ENCODE measurements at regions not wholly inside any gene's neighbourhood (a gene's known extent, or its start where the extent isn't known, plus 50 kb on each side); places are given as distances from the start of the nearest gene placed in this dataset.

GRCh38 chr6:47132724-47133123 is 90.6 kb upstream of the ADGRF1 start:
- Histone ChIP-seq H3K27ac (ENCODE audit: low read depth, low read length, poor library complexity, severe bottlenecking) (no peak overlapping the region), H3K4me3 (ENCODE audit: low read depth, low read length, poor library complexity, severe bottlenecking) (no peak overlapping the region), H3K27me3 (replicated peaks; ENCODE audit: insufficient read depth, low read depth, low read length, poor library complexity) (no peaks in the 10 kb centered on the region), H3K4me1 (ENCODE audit: insufficient read depth, low read length, poor library complexity, severe bottlenecking) (peaks cover 54% of the 10 kb centered on the region), H3K36me3 (ENCODE audit: insufficient read depth, low read length, poor library complexity, severe bottlenecking) (no peaks in the 10 kb centered on the region), H3K9me3 (ENCODE audit: low read depth, low read length, poor library complexity, severe bottlenecking) (no peaks in the 10 kb centered on the region)
- DNase-seq (ENCODE audit: low spot score), result peak; percentile 49
- POLR2A ChIA-PET (ENCODE audit: low non-redundant PET), result no interaction called here
- TF ChIP-seq EZH2 (IDR thresholded peaks at IDR 0.05; ENCODE audit: borderline replicate concordance, low read depth, low read length, poor library complexity, severe bottlenecking), result no peak
- TF ChIP-seq, protein P1, sequence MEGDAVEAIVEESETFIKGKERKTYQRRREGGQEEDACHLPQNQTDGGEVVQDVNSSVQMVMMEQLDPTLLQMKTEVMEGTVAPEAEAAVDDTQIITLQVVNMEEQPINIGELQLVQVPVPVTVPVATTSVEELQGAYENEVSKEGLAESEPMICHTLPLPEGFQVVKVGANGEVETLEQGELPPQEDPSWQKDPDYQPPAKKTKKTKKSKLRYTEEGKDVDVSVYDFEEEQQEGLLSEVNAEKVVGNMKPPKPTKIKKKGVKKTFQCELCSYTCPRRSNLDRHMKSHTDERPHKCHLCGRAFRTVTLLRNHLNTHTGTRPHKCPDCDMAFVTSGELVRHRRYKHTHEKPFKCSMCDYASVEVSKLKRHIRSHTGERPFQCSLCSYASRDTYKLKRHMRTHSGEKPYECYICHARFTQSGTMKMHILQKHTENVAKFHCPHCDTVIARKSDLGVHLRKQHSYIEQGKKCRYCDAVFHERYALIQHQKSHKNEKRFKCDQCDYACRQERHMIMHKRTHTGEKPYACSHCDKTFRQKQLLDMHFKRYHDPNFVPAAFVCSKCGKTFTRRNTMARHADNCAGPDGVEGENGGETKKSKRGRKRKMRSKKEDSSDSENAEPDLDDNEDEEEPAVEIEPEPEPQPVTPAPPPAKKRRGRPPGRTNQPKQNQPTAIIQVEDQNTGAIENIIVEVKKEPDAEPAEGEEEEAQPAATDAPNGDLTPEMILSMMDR (conservative IDR thresholded peaks at IDR 0.05; ENCODE audit: low read depth, low read length), result no peak
- no TSS peak for BruUV-seq (replicated peaks)
- intact Hi-C loops (cut with micrococcal nuclease; ENCODE audit: unreplicated experiment), result no loop called here
- CTCF ChIA-PET, result interaction anchor here (0.6 kb wide), 1 partner anchor 52 kb away, joined by 8 read pairs; no protein-coding TSS in a partner anchor

GRCh38 chr6:47131773-47132172 is 89.6 kb upstream of the ADGRF1 start:
- intact Hi-C loops (cut with micrococcal nuclease; ENCODE audit: unreplicated experiment), result no loop called here
- Histone ChIP-seq H3K9me3 (ENCODE audit: low read depth, low read length, poor library complexity, severe bottlenecking) (no peaks in the 10 kb centered on the region), H3K4me1 (ENCODE audit: insufficient read depth, low read length, poor library complexity, severe bottlenecking) (peaks cover 54% of the 10 kb centered on the region), H3K36me3 (ENCODE audit: insufficient read depth, low read length, poor library complexity, severe bottlenecking) (no peaks in the 10 kb centered on the region), H3K27me3 (replicated peaks; ENCODE audit: insufficient read depth, low read depth, low read length, poor library complexity) (no peaks in the 10 kb centered on the region), H3K27ac (ENCODE audit: low read depth, low read length, poor library complexity, severe bottlenecking) (no peak overlapping the region), H3K4me3 (ENCODE audit: low read depth, low read length, poor library complexity, severe bottlenecking) (no peak overlapping the region)
- TF ChIP-seq EZH2 (IDR thresholded peaks at IDR 0.05; ENCODE audit: borderline replicate concordance, low read depth, low read length, poor library complexity, severe bottlenecking), result no peak
- TF ChIP-seq, protein P1 (conservative IDR thresholded peaks at IDR 0.05; ENCODE audit: low read depth, low read length), result no peak
- CTCF ChIA-PET, result interaction anchor here (0.5 kb wide), 1 partner anchor 156 kb away, joined by 3 read pairs; no protein-coding TSS in a partner anchor
- BruUV-seq (replicated peaks), result no TSS peak
- DNase-seq (ENCODE audit: low spot score), result no peak
- POLR2A ChIA-PET (ENCODE audit: low non-redundant PET), result no interaction called here

- DNase-seq (ENCODE audit: low spot score), result no peak
- intact Hi-C loops (cut with micrococcal nuclease; ENCODE audit: unreplicated experiment), result no loop called here
- Histone ChIP-seq H3K27ac (ENCODE audit: low read depth, low read length, poor library complexity, severe bottlenecking) (no peak overlapping the region), H3K4me1 (ENCODE audit: insufficient read depth, low read length, poor library complexity, severe bottlenecking) (peaks cover 43% of the 10 kb centered on the region), H3K9me3 (ENCODE audit: low read depth, low read length, poor library complexity, severe bottlenecking) (no peaks in the 10 kb centered on the region), H3K4me3 (ENCODE audit: low read depth, low read length, poor library complexity, severe bottlenecking) (no peak overlapping the region), H3K36me3 (ENCODE audit: insufficient read depth, low read length, poor library complexity, severe bottlenecking) (no peaks in the 10 kb centered on the region), H3K27me3 (replicated peaks; ENCODE audit: insufficient read depth, low read depth, low read length, poor library complexity) (no peaks in the 10 kb centered on the region)
- ChIA-PET POLR2A (ENCODE audit: low non-redundant PET) (no interaction called here), CTCF (no interaction called here)
- no TSS peak for BruUV-seq (replicated peaks)
- no peak for TF ChIP-seq EZH2 (IDR thresholded peaks at IDR 0.05; ENCODE audit: borderline replicate concordance, low read depth, low read length, poor library complexity, severe bottlenecking)
- TF ChIP-seq, protein P1 (conservative IDR thresholded peaks at IDR 0.05; ENCODE audit: low read depth, low read length), result no peak
Observed at GRCh38 chr6:47130086-47130485, 88.0 kb upstream of the ADGRF1 start.

All from A673 (cell line).